Calu3 (cell line): ENCODE measurements at regions not wholly inside any gene's neighbourhood (a gene's known extent, or its start where the extent isn't known, plus 50 kb on each side); places are given as distances from the start of the nearest gene placed in this dataset.

Experiments
- BruUV-seq: library from RNA; stranded (reverse); fragments of 400-500 nt; replicated peaks from 2 replicates; lab custom pipeline; 2021; lab: Mats Ljungman, UMichigan
- CTCF ChIA-PET: fragments of 300-600 bp; sonication (Branson Sonifier 250); formaldehyde crosslinking; loops from one replicate; lab custom pipeline; 2022; ENCODE audit warnings: antibody characterized with exemption; lab: Charles Lee
- DNase-seq: peaks from one replicate; pipeline ENCODE4 v3.0.0; 2022
- H3K27ac Mint-ChIP-seq: one replicate; pipeline ENCODE4 v1.8.0; 2022; ENCODE audit warnings: mixed read lengths; ENCODE audit not compliant: unreplicated experiment
- H3K27me3 Mint-ChIP-seq: one replicate; pipeline ENCODE4 v1.8.0; 2022; ENCODE audit warnings: mixed read lengths; ENCODE audit not compliant: unreplicated experiment
- H3K36me3 Mint-ChIP-seq: one replicate; pipeline ENCODE4 v1.8.0; 2022; ENCODE audit warnings: mild to moderate bottlenecking, moderate library complexity, mixed read lengths; ENCODE audit not compliant: insufficient read depth, unreplicated experiment
- H3K4me1 Mint-ChIP-seq: one replicate; pipeline ENCODE4 v1.8.0; 2022; ENCODE audit warnings: mild to moderate bottlenecking, low read depth, mixed read lengths; ENCODE audit not compliant: unreplicated experiment
- H3K4me3 Mint-ChIP-seq: one replicate; pipeline ENCODE4 v1.8.0; 2022; ENCODE audit warnings: mild to moderate bottlenecking, low read depth, moderate library complexity, mixed read lengths; ENCODE audit not compliant: unreplicated experiment
- H3K9me3 Mint-ChIP-seq: one replicate; pipeline ENCODE4 v1.8.0; 2022; ENCODE audit warnings: low read depth, mixed read lengths; ENCODE audit not compliant: unreplicated experiment
- CTCF ChIP-seq: fragments of 200-600 bp; IDR thresholded peaks from one replicate; pipeline ENCODE4 v1.8.0; 2022; ENCODE audit warnings: antibody characterized with exemption; ENCODE audit not compliant: unreplicated experiment
- intact Hi-C: fragments of 100-400 bp; cut with micrococcal nuclease; formaldehyde crosslinking; loops from one replicate; pipeline ENCODE4 v1.10.0; 2022; ENCODE audit not compliant: unreplicated experiment

GRCh38 chr12:67920413-67920812 is 68.8 kb upstream of the IFNG-AS1 start:
- no TSS peak for BruUV-seq
- peak overlapping the region; percentile 48 for H3K27ac Mint-ChIP-seq
- DNase-seq: peak; percentile 12

GRCh38 chr12:67921286-67921685 is 68.0 kb upstream of the IFNG-AS1 start:
- intact Hi-C loops: no loop called here
- H3K36me3 Mint-ChIP-seq: no peaks in the 10 kb centered on the region
- TF ChIP-seq CTCF: no peak
- peaks cover 43% of the 10 kb centered on the region for H3K4me1 Mint-ChIP-seq
- no peak for DNase-seq
- H3K27ac Mint-ChIP-seq: peak overlapping the region; percentile 48
- no peaks in the 10 kb centered on the region for H3K9me3 Mint-ChIP-seq
- no TSS peak for BruUV-seq
- CTCF ChIA-PET: interaction anchor here (1.3 to 2.0 kb wide), 3 partner anchors 12 to 22 kb away, joined by 3 to 6 read pairs (median 5); no protein-coding TSS in a partner anchor
- H3K4me3 Mint-ChIP-seq: no peak overlapping the region
- H3K27me3 Mint-ChIP-seq: no peaks in the 10 kb centered on the region

More at GRCh38 chr12:67920413-67920812, 68.8 kb upstream of the IFNG-AS1 start:
- Mint-ChIP-seq H3K27me3 (no peaks in the 10 kb centered on the region), H3K4me1 (peaks cover 35% of the 10 kb centered on the region), H3K36me3 (no peaks in the 10 kb centered on the region), H3K4me3 (no peak overlapping the region), H3K9me3 (no peaks in the 10 kb centered on the region)
- no peak for TF ChIP-seq CTCF
- CTCF ChIA-PET: interaction anchor here (1.3 to 2.0 kb wide), 3 partner anchors 11 to 22 kb away, joined by 3 to 6 read pairs (median 5); no protein-coding TSS in a partner anchor
- intact Hi-C loops: no loop called here

GRCh38 chr12:67922245-67922644 is 67.0 kb upstream of the IFNG-AS1 start:
- Mint-ChIP-seq H3K4me3 (no peak overlapping the region), H3K36me3 (no peaks in the 10 kb centered on the region), H3K27ac (no peak overlapping the region), H3K27me3 (no peaks in the 10 kb centered on the region), H3K9me3 (no peaks in the 10 kb centered on the region), H3K4me1 (peaks cover 44% of the 10 kb centered on the region)
- no peak for DNase-seq
- intact Hi-C loops: no loop called here
- no TSS peak for BruUV-seq
- no peak for TF ChIP-seq CTCF
- CTCF ChIA-PET: no interaction called here

GRCh38 chr12:67925077-67925476 is 64.2 kb upstream of the IFNG-AS1 start:
- no peak for DNase-seq
- BruUV-seq: no TSS peak
- Mint-ChIP-seq H3K9me3 (no peaks in the 10 kb centered on the region), H3K27ac (no peak overlapping the region), H3K27me3 (no peaks in the 10 kb centered on the region), H3K36me3 (no peaks in the 10 kb centered on the region), H3K4me3 (no peak overlapping the region), H3K4me1 (peaks cover 57% of the 10 kb centered on the region)
- intact Hi-C loops: loop anchor here (5.0 kb wide), 1 partner anchor 273 kb away; no protein-coding TSS in a partner anchor
- no peak for TF ChIP-seq CTCF
- CTCF ChIA-PET: interaction anchor here (0.9 to 1.0 kb wide), 2 partner anchors 14 to 16 kb away, joined by 3 to 4 read pairs; no protein-coding TSS in a partner anchor
